NT2/D1 (cell line): ENCODE measurements at regions not wholly inside any gene's neighbourhood (a gene's known extent, or its start where the extent isn't known, plus 50 kb on each side); places are given as distances from the start of the nearest gene placed in this dataset.

Source experiments
- SUZ12 ChIP-seq: IDR thresholded peaks from 2 replicates; pipeline ENCODE4 v1.6.1; 2011; ENCODE audit not compliant: insufficient read length, insufficient read depth; ENCODE audit errors: extremely low read depth
- ZNF274 ChIP-seq: IDR thresholded peaks from 2 replicates; pipeline ENCODE4 v1.6.1; 2011; ENCODE audit warnings: mild to moderate bottlenecking, low read depth, low read length

- TF ChIP-seq SUZ12, result no peak
- TF ChIP-seq ZNF274, result no peak
Observed at GRCh38 chr15:35618260-35619188, 72.6 kb upstream of the DPH6 start.
